Dermis microvascular lymphatic vessel endothelial cell (primary cell): ENCODE measurements at regions not wholly inside any gene's neighbourhood (a gene's known extent, or its start where the extent isn't known, plus 50 kb on each side); places are given as distances from the start of the nearest gene placed in this dataset.
"Not testable (repeated sequence)": the region's sequence is repeated elsewhere in the genome, so short reads cannot be mapped to it uniquely, and the experiment has no call there.

Experiments
- DNase-seq, 2 donors: peaks; one replicate each; pipeline versions ENCODE4 v3.0.0 to v3.0.0-alpha.2; 2010; ENCODE audit warnings: low read depth in 2 of 2

DNA sequence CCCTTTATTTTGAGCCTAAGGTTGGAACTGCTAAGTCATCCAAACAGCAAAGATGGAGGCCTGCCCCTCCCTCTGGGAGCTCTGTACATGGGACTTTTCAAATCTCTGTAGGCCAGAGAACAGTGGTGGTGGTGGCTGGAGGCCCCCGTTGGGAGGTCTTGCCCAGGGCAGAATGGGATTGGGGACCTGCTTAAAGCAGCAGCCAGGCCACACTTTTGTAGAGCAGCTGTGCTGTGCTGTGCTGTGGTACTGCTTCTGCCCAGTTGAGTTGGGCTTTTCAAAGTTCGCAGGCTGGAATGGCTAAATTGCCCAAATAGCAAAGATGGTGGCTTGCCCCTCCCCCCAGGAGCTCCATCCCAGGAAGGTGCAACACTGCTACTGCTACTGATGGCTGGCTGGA is 147.5 kb upstream of the TACR3 start:
- DNase-seq, result no peak

DNA sequence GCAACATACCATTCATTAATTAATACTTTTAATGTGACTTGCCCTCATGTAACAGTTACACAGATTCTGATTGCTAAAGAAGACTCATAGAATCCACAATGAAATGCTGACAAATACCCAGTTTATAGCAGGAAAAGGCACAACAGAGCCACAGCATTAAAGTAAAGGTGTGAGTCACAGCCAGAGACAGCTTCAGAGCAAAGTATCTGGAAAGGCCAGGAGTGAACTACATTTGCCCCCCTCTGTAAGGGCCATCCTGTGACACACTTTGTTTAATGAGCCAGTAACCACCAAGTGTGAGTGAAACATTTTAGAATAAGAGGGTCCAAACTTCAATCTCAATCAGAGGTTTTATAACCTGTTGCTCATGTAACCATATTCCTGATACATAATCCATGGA is 133.8 kb upstream of the TACR3 start:
- no peak for DNase-seq

DNA sequence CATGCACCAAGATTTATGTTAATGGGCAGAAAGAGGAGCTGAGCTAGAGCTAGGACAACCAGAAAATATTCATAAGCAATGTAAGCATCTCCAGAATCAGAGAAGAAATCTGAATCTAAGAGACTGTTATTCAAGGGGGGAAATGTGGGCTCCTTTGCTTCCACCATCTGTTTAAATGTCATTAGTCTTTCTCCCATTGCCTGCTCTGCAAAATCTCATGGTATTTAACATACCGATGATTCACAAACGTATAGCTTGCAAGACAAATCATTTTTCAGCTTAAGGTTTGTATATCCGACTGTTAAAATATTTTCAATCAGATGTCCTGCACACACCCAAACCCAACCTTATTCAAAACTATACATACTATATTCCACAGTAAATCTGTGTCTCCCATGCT is 133.4 kb upstream of the TACR3 start:
- DNase-seq, result no peak

DNA sequence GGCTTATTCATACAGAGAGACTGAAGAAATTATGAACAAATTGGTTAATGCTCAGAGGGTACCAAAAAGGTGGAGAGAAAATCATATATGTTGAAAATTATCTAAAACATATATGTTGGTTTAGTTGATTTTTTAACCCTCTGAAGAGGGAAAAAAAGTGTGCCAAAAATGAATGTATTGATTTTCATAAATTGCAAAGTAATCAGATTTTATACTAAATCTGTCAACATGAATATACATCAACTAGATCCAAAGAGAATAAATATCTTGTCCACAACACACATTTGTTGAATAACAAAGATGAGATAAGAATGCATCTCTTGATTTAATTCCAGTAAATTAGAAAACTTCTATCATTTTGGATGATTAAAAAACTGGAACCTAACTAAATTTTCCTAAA is 125.3 kb upstream of the TACR3 start:
- DNase-seq, result no peak

DNA sequence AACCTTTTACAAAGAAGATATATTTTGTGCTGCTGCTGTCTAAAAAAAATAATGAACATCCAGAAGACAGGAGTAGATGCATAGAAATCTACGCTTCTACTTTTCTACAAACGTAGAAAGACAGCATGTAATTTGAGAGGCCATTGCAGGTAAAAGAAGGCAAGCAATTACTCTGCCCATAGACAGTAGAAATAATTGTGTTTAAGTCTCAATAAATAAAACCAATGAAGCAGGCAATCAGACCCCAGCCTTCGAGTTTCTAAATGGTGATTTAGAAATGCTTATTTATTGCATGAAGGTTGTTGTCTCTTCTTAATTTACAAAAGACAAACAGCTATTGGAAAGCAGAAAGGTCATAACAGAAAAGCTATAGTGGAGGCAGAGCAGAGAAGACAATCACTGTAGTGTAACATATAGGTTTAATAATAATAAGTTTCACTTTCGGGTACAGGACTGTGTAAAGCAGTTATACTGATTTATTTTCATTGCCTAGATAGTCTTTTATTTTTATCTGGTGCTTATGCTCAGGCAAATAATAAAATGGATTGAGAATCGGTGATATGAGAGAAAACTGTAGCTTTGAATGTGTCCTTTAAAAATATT is 123.0 kb upstream of the TACR3 start:
- DNase-seq, result no peak

DNA sequence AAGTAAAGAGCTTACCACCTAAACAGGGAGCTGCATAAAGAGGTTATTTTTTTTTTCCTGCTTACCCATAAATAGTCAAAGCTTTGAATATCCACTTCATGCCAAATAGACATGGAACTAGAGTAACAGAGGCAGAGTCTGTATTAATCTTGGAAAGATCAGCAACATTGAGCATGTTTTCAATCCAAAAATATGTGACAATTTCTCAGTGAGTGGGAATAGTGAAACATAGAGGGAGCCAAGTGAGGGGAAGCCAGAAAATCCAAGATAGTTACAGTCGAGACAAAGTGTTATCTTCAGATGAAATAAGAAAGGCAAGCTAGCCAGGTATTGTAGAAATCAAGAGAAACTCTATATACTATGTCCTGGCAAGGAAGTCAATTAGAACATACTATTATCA is 122.3 kb upstream of the TACR3 start:
- no peak for DNase-seq

DNA sequence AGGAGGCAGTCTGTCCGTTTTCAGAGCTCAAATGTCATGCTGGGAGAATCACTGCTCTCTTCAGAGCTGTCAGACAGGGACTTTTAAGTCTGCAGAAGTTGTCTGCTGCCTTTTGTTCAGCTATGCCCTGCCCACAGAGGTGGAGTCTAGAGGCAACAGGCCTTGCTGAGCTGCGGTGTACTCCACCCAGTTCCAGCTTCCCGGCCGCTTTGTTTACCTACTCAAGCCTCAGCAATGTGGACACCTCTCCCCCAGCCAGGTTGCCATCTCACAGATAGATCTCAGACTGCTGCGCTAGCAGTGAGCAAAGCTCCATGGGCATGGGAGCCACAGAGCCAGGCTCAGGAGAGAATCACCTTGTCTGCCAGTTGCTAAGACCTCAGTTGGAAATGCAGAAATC is 90.5 kb upstream of the TACR3 start:
- DNase-seq, result not testable (repeated sequence)

DNA sequence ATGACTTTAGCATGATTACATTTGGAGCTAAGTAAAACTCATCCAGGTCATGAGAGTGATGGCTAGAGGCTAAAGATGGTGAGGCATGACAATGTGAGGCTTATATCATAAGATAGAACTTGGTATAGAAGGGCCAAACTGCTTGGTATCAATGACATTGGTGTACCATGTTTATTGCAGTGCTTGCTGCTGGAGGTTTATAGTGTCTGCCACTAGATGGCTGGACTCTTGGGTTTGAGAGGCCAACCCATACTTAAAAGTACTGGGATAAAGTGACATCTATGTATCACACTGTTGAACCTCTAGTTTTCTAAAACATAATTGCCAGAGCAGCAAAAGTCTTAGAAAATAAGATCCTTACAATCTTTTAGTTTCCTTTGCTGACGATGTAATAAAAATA is 83.0 kb upstream of the TACR3 start:
- DNase-seq, result no peak

DNA sequence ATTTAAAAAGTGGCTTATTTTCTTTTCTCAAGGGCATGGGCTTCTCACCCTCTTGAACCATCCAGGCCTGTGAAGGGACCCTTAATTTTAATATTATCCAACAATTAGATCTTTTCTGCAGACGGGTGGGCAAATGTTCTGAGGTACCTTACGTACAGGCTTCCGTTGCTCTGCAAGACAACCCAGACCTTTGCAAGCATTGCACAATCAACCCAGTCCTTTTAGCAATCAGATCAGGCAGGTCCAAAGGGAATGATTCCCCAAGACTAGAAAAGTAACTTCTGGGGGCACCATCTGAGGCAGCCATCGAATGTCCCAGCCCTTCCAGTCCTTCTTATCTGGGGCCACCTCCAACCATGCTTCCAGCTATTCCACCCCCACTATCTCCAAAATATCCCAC is 67.3 kb upstream of the TACR3 start:
- DNase-seq, result no peak

DNA sequence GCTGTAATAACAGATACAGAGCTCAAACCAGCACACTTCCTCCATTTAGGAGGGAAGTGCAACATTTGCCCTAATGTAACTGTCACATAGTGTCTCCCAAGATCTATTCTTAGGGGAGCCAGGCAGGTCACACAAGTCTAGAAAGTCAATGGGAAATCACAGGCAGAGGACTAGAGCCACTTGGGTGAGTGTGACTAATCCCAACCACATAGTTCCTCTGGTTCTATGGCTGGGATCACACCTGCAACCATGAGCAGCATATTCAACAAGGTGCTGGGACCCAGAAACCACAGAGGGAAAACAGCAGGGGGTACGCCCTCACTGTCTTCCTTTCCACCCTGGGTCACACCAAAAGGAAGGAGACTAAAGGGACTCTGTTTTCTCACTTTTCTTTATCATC is 66.8 kb upstream of the TACR3 start:
- no peak for DNase-seq

DNA sequence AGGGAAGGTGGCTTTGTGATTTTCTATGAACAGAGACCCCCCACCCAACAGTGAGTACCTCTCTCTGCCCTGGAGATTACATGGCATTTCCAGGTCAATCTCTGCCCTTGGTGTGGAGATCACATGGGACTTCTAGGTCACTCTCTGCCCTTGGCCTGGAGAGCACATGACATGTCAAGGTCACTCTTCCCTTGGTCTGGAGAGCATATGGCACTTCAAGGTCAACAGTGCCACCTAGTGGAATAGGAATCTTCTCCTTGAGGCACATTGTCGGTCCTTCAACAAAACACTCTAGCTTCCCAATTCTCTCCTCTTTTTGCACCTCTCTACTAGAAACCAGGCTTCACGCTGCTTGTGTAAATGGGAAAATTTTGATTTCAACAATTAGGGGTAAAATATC is 66.2 kb upstream of the TACR3 start:
- DNase-seq, result peak; percentile 2 to 27

DNA sequence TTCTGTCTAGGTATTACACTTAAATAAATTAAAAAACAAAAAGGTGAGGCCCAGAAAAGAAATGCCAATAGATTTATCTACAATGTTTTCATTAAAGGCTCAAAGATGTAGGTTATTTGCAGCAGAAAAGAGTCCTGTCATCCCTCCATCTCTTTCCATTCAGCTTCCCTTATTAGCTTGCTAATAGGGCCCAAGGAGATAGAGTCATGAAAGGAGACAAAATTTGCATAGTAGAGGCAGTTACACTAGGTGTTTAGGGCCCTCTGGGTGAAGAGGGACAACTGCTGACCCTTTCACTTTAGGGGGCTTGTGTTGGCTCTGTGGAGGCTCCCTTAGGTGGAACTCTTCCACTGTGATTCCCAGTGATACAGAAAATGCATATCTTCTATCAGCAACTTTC is 58.4 kb upstream of the TACR3 start:
- DNase-seq, result no peak

DNA sequence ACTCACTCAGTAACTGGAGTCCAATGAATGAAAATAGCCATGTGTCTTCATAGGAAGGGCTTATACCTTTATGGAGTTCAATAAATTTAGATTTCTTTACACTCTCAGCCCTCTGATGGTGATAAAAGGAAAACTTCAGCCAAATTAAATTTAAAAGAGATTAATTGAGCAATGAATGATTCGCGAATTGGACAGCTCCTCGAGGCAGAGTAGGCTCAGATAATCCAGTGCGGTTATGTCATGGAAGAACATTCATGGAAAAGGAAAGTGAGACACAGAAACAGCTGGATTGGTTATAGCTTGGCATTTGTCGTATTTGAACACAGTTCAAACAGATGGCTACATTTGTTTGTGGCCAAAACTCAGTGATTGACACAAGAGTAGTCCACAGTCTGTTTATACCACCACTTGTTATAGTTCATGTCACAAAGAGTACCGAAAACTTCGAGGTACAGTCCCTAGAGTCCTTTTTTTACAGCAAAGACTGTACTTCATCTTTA is 54.6 kb upstream of the TACR3 start:
- DNase-seq, result no peak

DNA sequence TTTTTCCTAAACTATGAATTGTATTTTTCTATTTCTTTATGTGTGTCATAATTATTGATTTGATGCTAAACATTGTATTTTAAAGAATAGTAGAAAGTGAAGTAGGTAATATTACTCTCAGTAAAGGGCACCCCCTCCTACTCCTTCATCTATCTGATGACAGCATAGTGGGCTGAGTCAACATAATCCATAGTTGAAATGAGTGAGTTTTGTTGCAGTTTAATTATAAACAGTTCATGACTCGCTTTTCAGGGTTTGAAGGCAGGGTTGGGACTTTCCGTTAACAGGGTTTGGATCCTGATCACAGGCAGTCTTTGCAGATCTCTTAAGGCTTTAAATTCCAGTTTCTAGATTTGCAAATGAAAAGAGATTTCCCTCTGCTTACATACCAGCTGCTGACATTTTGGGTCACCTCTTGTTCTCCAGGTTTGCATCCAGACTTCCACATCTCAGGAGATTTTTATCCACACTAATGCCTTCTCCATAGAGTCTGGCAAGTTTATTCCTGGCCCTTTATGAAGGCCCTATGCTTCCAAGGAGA is 54.0 kb upstream of the TACR3 start:
- DNase-seq, result no peak
